Sigmoid colon (tissue), 6 donors: ENCODE measurements at regions not wholly inside any gene's neighbourhood (a gene's known extent, or its start where the extent isn't known, plus 50 kb on each side); places are given as distances from the start of the nearest gene placed in this dataset.

Experiments used
- DNase-seq: peaks from one replicate; pipeline ENCODE4 v3.0.0-alpha.2; 2019
- H3K27ac ChIP-seq, 4 donors: fragments of 200-600 bp; sonication (generic); one replicate each; pipeline ENCODE4 v1.5.1; 2016 to 2019; ENCODE audit warnings: mild to moderate bottlenecking in 1 of 4
- H3K27me3 ChIP-seq, 3 donors: fragments of 200-600 bp; sonication (generic); one replicate each; pipeline ENCODE4 v1.5.1; 2019; ENCODE audit warnings: mild to moderate bottlenecking in 1 of 3
- H3K36me3 ChIP-seq, 4 donors: fragments of 200-600 bp; sonication (generic); one replicate each; pipeline ENCODE4 v1.5.1; 2016 to 2019
- H3K4me1 ChIP-seq, 4 donors: fragments of 200-600 bp; sonication (generic); one replicate each; pipeline ENCODE4 v1.5.1; 2017 to 2019
- H3K4me3 ChIP-seq, 4 donors: fragments of 200-600 bp; sonication (generic); one replicate each; pipeline ENCODE4 v1.5.1; 2017 to 2019; ENCODE audit warnings: mild to moderate bottlenecking in 2 of 4, moderate library complexity in 1 of 4
- H3K9me3 ChIP-seq, 4 donors: fragments of 200-600 bp in 3 of 4; sonication (generic) in 3 of 4; one replicate each; pipeline versions ENCODE4 v1.5.1 to v1.6.1; 2013 to 2019
- CTCF ChIP-seq, 4 experiments: fragments of 450-650 bp in 3 of 4; fragments of 200-600 bp in 1 of 4; IDR thresholded peaks; one replicate each; pipeline ENCODE4 v1.5.1; 2016 to 2019; ENCODE audit warnings: antibody characterized with exemption in 4 of 4, mild to moderate bottlenecking in 3 of 4, moderate library complexity in 2 of 4
- EP300 ChIP-seq, 4 donors: sonication (generic); formaldehyde crosslinking; IDR thresholded peaks; one replicate each; pipeline ENCODE4 v1.6.1; 2017; ENCODE audit warnings: antibody characterized with exemption in 4 of 4
- POLR2A ChIP-seq, 2 donors: fragments of 450-650 bp; IDR thresholded peaks; one replicate each; pipeline ENCODE4 v1.6.1; 2016; ENCODE audit warnings: antibody characterized with exemption in 2 of 2, mild to moderate bottlenecking in 2 of 2, moderate library complexity in 2 of 2
- POLR2AphosphoS5 ChIP-seq, 4 donors: sonication (generic); formaldehyde crosslinking; IDR thresholded peaks; one replicate each; pipeline ENCODE4 v1.6.1; 2017; ENCODE audit warnings: antibody characterized with exemption in 4 of 4
- WGBS, 2 donors: extraction: QIAGEN DNeasy Blood & Tissue Kit; methylation state at CpG; one replicate each; pipeline ENCODE4 v1.1.7; 2013; 5-methylcytosine and 5-hydroxymethylcytosine counted together
- intact Hi-C: fragments of 100-400 bp; cut with DNase I; formaldehyde crosslinking; loops from one replicate; pipeline ENCODE4 v1.15.1; 2023
- donor health status: healthy with polysubstance abuse.
- donor health status: healthy.

GRCh38 chr16:7116734-7117133, 215.9 kb upstream of the RBFOX1 start:
- H3K9me3 ChIP-seq = no peaks in the 10 kb centered on the region

GRCh38 chr16:7115898-7116297, 216.7 kb upstream of the RBFOX1 start:
- no peaks in the 10 kb centered on the region for H3K27me3 ChIP-seq
- no peaks in the 10 kb centered on the region for H3K4me1 ChIP-seq
- no peak for DNase-seq
- TF ChIP-seq POLR2A (IDR thresholded peaks at IDR 0.05) (no peak), CTCF (IDR thresholded peaks at IDR 0.05) (no peak), EP300 (IDR thresholded peaks at IDR 0.05) (no peak), POLR2AphosphoS5 (IDR thresholded peaks at IDR 0.05) (no peak)
- H3K4me3 ChIP-seq = no peak overlapping the region
- H3K9me3 ChIP-seq = no peaks in the 10 kb centered on the region
- intact Hi-C loops = no loop called here
- H3K36me3 ChIP-seq = no peaks in the 10 kb centered on the region
- 88% methylated on average over 5 of the region's 5 CpGs for WGBS, 2 donors
- no peak overlapping the region for H3K27ac ChIP-seq

More at GRCh38 chr16:7116734-7117133, 215.9 kb upstream of the RBFOX1 start:
- 48 to 66% methylated on average over 3 of the region's 3 CpGs for WGBS, 2 donors
- no peak for TF ChIP-seq CTCF (IDR thresholded peaks at IDR 0.05)
- no peak for TF ChIP-seq POLR2A (IDR thresholded peaks at IDR 0.05)
- no peak for TF ChIP-seq EP300 (IDR thresholded peaks at IDR 0.05)
- no peak for TF ChIP-seq POLR2AphosphoS5 (IDR thresholded peaks at IDR 0.05)
- Histone ChIP-seq H3K4me3 (no peak overlapping the region), H3K27ac (no peak overlapping the region), H3K27me3 (no peaks in the 10 kb centered on the region), H3K4me1 (no peaks in the 10 kb centered on the region), H3K36me3 (no peaks in the 10 kb centered on the region)
- intact Hi-C loops = no loop called here
- no peak for DNase-seq

GRCh38 chr16:7113949-7114348, 218.7 kb upstream of the RBFOX1 start:
- DNase-seq = no peak
- intact Hi-C loops = no loop called here
- no peak for TF ChIP-seq POLR2AphosphoS5 (IDR thresholded peaks at IDR 0.05)
- no peak for TF ChIP-seq EP300 (IDR thresholded peaks at IDR 0.05)
- no peak for TF ChIP-seq CTCF (IDR thresholded peaks at IDR 0.05)
- TF ChIP-seq POLR2A (IDR thresholded peaks at IDR 0.05) = no peak
- Histone ChIP-seq H3K4me1 (no peaks in the 10 kb centered on the region), H3K27ac (no peak overlapping the region), H3K4me3 (no peak overlapping the region), H3K9me3 (no peaks in the 10 kb centered on the region), H3K36me3 (no peaks in the 10 kb centered on the region), H3K27me3 (no peaks in the 10 kb centered on the region)
- WGBS, 2 donors = 80 to 89% methylated on average over 2 of the region's 2 CpGs

- Histone ChIP-seq H3K4me1 (no peaks in the 10 kb centered on the region), H3K9me3 (no peaks in the 10 kb centered on the region), H3K36me3 (no peaks in the 10 kb centered on the region), H3K27ac (no peak overlapping the region), H3K4me3 (no peak overlapping the region), H3K27me3 (no peaks in the 10 kb centered on the region)
- no peak for DNase-seq
- WGBS, 2 donors = 87 to 94% methylated on average over 2 of the region's 2 CpGs
- TF ChIP-seq CTCF (IDR thresholded peaks at IDR 0.05) (no peak), POLR2A (IDR thresholded peaks at IDR 0.05) (no peak), POLR2AphosphoS5 (IDR thresholded peaks at IDR 0.05) (no peak)
- intact Hi-C loops = no loop called here
These were observed 219.2 kb upstream of the RBFOX1 start for GRCh38 chr16:7113395-7113794.

GRCh38 chr16:7111265-7111664, 221.4 kb upstream of the RBFOX1 start:
- 29 to 64% methylated on average over 3 of the region's 3 CpGs for WGBS, 2 donors
- Histone ChIP-seq H3K27ac (no peak overlapping the region), H3K4me1 (no peaks in the 10 kb centered on the region), H3K9me3 (no peaks in the 10 kb centered on the region), H3K4me3 (no peak overlapping the region), H3K36me3 (no peaks in the 10 kb centered on the region), H3K27me3 (no peaks in the 10 kb centered on the region)
- no peak for TF ChIP-seq EP300 (IDR thresholded peaks at IDR 0.05)
- TF ChIP-seq POLR2A (IDR thresholded peaks at IDR 0.05) = no peak
- TF ChIP-seq POLR2AphosphoS5 (IDR thresholded peaks at IDR 0.05) = no peak
- TF ChIP-seq CTCF (IDR thresholded peaks at IDR 0.05) = no peak
- no peak for DNase-seq
- intact Hi-C loops = no loop called here
